22Rv1 (cell line): ENCODE measurements at regions not wholly inside any gene's neighbourhood (a gene's known extent, or its start where the extent isn't known, plus 50 kb on each side); places are given as distances from the start of the nearest gene placed in this dataset.
"Not testable (repeated sequence)": the region's sequence is repeated elsewhere in the genome, so short reads cannot be mapped to it uniquely, and the experiment has no call there.

Experiments
- H3K27ac ChIP-seq: fragments of 450-650 bp; 2 replicates; pipeline ENCODE4 v1.5.1; 2017
- CTCF ChIP-seq: fragments of 450-650 bp; IDR thresholded peaks from 2 replicates; pipeline ENCODE4 v1.5.1; 2017; ENCODE audit warnings: mild to moderate bottlenecking
- ZFX ChIP-seq: fragments of 450-650 bp; IDR thresholded peaks from 2 replicates; pipeline ENCODE4 v1.6.1; 2017; ENCODE audit warnings: antibody characterized with exemption, borderline replicate concordance

GRCh38 chr10:44006771-44007170 is 358.1 kb upstream of the ZNF32 start:
- TF ChIP-seq ZFX, result no peak
- TF ChIP-seq CTCF, result no peak
- H3K27ac ChIP-seq, result no peak overlapping the region

- no peak overlapping the region for H3K27ac ChIP-seq
- TF ChIP-seq ZFX, result no peak
- TF ChIP-seq CTCF, result no peak
These were observed 357.1 kb upstream of the ZNF32 start for GRCh38 chr10:44005788-44006099.

- no peak for TF ChIP-seq ZFX
- TF ChIP-seq CTCF, result no peak
- H3K27ac ChIP-seq, result no peak overlapping the region
These were observed 356.5 kb upstream of the ZNF32 start for GRCh38 chr10:44004913-44005787.

- TF ChIP-seq ZFX (no peak), CTCF (no peak)
- H3K27ac ChIP-seq, result no peak overlapping the region
These were observed 349.5 kb upstream of the ZNF32 start for GRCh38 chr10:43998021-43998809.

- H3K27ac ChIP-seq, result no peak overlapping the region
- TF ChIP-seq ZFX (no peak), CTCF (no peak)
These were observed 348.6 kb upstream of the ZNF32 start for GRCh38 chr10:43997330-43997729.

- H3K27ac ChIP-seq, result no peak overlapping the region
- TF ChIP-seq ZFX (no peak), CTCF (no peak)
These were observed 345.9 kb upstream of the ZNF32 start for GRCh38 chr10:43994539-43994938.

- H3K27ac ChIP-seq, result not testable (repeated sequence)
These were observed 344.1 kb upstream of the ZNF32 start for GRCh38 chr10:43992816-43993215.
